Esophagus (tissue), 2 donors: ENCODE measurements at regions not wholly inside any gene's neighbourhood (a gene's known extent, or its start where the extent isn't known, plus 50 kb on each side); places are given as distances from the start of the nearest gene placed in this dataset.
"Not testable (repeated sequence)": the region's sequence is repeated elsewhere in the genome, so short reads cannot be mapped to it uniquely, and the experiment has no call there.

Experiments
- H3K27ac ChIP-seq, 2 donors: one replicate each; pipeline ENCODE4 v1.5.1; 2013; ENCODE audit warnings: low read depth in 2 of 2, mild to moderate bottlenecking in 2 of 2, inconsistent platforms in 1 of 2, low read length in 1 of 2, moderate library complexity in 1 of 2
- H3K27me3 ChIP-seq, 2 donors: one replicate each; pipeline ENCODE4 v1.6.1; 2013; ENCODE audit warnings: low read length in 2 of 2, control low read depth in 1 of 2, mild to moderate bottlenecking in 1 of 2; ENCODE audit not compliant: insufficient read depth in 2 of 2, control insufficient read depth in 1 of 2
- H3K36me3 ChIP-seq, 2 donors: one replicate each; pipeline ENCODE4 v1.6.1; 2013; ENCODE audit warnings: low read length in 1 of 2; ENCODE audit not compliant: control insufficient read depth in 2 of 2, insufficient read depth in 2 of 2
- H3K4me1 ChIP-seq, 2 donors: one replicate each; pipeline ENCODE4 v1.6.1; 2013; ENCODE audit warnings: low read length in 1 of 2; ENCODE audit not compliant: control insufficient read depth in 2 of 2, insufficient read depth in 2 of 2
- H3K4me3 ChIP-seq, 2 donors: one replicate each; pipeline ENCODE4 v1.5.1; 2013; ENCODE audit warnings: low read length in 2 of 2, mild to moderate bottlenecking in 2 of 2, low read depth in 1 of 2, moderate library complexity in 1 of 2
- H3K9me3 ChIP-seq, 2 donors: one replicate each; pipeline ENCODE4 v1.6.1; 2013; ENCODE audit warnings: mild to moderate bottlenecking in 2 of 2, low read depth in 1 of 2, low read length in 1 of 2, moderate library complexity in 1 of 2; ENCODE audit not compliant: control insufficient read depth in 2 of 2, insufficient read depth in 1 of 2
- WGBS, 2 donors: extraction: QIAGEN DNeasy Blood & Tissue Kit; methylation state at CpG; one replicate each; pipeline ENCODE4 v1.1.7; 2013; 5-methylcytosine and 5-hydroxymethylcytosine counted together
- donor health status: healthy with polysubstance abuse.
- donor health status: Bipolar disorder and iron deficiency.

DNA sequence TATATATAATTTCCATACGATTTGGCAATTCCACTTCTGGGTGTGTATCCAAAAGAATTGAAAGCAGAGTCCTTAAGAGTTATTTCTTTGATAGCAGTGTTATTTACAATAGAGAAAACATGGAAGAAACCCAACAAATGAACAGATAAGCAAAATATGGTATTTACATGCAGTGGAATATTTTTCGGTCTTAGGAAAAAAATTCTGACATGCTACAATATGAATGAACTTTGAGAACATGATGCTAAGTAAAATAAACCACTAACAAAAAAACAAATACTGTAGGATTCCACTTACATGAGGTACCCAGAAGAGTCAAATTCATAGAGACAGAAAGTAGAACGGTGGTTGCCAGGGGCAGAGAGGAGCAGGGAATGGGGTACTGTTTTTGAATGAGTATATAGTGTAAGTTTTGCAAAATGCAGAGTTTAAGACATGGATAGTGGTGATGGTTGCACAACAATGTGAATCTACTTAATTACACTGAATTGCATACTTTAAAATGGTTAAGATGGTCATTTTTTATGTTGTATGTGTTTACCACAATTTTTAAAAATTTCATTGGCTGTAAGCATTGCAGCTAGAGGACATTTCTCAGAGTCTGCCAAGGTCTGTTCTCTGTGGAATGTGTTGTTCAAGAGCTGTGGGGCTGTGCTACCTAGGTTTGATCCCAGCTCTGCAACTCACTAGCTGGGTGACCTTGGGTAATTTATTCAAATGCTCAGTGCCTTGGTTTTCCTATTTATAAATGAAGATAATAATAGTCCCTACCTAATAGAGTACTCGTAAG lies 122.1 kb downstream of the MEX3B start:
- Histone ChIP-seq H3K9me3 (peaks cover 0 to 3% of the 10 kb centered on the region in 2 donors), H3K27ac (no peak overlapping the region), H3K4me3 (no peak overlapping the region), H3K27me3 (no peaks in the 10 kb centered on the region), H3K4me1 (no peaks in the 10 kb centered on the region), H3K36me3 (no peaks in the 10 kb centered on the region)
- 69 to 70% methylated on average over 4 of the region's 4 CpGs for WGBS, 2 donors

DNA sequence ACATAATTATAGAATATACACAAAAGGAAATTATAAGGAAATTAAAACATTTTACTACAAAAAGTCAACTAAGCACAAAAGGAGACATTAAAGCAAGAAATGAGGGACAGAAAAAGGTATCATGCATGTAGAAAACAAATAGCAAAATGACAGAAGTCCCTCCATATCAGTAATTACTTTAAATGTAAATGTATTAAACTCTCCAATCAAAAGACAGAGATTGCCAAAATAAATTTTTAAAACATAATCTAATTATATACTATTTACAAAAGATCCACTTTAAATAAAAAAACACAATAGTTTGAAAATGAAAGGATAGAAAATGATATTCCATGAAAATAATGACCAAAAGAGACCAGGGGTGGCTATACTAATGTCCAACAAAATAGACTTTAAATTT lies 123.7 kb downstream of the MEX3B start:
- Histone ChIP-seq H3K4me3 (no peak overlapping the region), H3K9me3 (peaks cover 0 to 3% of the 10 kb centered on the region in 2 donors), H3K27ac (no peak overlapping the region)

DNA sequence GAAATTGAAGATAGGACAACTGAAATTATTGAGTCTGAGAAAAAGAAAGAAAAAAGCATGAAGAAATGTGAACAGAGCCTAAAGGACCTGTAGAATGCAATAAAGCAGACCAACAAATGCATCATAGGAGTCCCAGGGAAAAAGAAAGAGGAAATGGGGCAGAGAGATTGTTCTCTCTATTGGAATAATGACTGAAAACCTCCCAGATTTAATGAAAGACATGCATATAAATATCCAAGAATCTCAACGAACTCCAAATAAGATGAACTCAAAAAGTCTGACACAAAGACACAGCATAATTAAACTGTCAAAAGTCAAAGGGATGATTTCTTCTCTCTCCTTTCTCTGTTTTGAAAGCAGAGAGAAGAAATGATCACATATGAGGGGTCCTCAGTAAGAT lies 124.7 kb downstream of the MEX3B start:
- Histone ChIP-seq H3K9me3 (peaks cover 0 to 3% of the 10 kb centered on the region in 2 donors), H3K27ac (no peak overlapping the region), H3K4me3 (no peak overlapping the region), H3K27me3 (no peaks in the 10 kb centered on the region), H3K4me1 (no peaks in the 10 kb centered on the region), H3K36me3 (no peaks in the 10 kb centered on the region)
- WGBS, 2 donors, result 74 to 76% methylated on average over 1 of the region's 1 CpG

More for the DNA sequence above, 123.7 kb downstream of the MEX3B start:
- Histone ChIP-seq H3K4me1 (no peaks in the 10 kb centered on the region), H3K27me3 (no peaks in the 10 kb centered on the region), H3K36me3 (no peaks in the 10 kb centered on the region)

DNA sequence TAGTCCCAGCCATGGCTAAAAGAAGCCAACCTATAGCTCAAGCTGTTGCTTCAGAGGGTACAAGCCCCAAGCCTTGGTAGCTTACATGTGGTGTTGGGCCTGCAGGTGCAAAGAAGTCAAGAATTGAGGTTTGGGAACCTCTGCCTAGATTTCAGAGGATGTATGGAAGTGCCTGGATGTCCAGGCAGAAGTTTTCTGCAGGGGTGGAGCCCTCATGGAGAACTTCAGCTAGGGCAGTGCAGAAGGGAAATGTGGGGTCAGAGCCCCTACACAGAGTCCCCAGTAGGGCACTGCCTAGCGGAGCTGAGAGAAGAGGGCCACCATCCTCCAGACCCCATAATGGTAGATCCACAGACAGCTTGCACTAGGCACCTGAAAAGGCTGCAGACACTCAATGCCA lies 127.1 kb downstream of the MEX3B start:
- not testable (repeated sequence) for H3K27me3 ChIP-seq, H3K36me3 ChIP-seq, H3K4me1 ChIP-seq, H3K9me3 ChIP-seq, H3K4me3 ChIP-seq, H3K27ac ChIP-seq
- 100% methylated on average over 1 of the region's 1 CpG for WGBS, 2 donors

DNA sequence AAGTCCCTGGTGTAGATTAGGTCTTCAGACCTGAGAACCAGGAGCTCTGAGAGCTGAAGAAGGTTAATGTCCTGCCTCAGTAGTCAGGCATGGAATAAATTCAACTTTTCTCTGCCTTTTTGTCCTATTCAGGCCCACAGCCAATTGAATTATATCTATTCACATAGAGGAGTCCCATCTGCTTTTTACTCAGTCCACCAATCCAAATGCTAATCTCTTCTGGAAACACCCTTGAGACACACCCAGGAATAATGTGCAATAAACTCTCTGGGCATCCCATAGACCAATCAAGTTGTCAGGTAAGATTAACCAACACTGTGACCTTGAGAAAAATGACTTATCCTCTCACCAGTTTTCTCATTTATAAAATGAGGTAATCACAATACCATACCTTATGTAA lies 129.4 kb downstream of the MEX3B start:
- Histone ChIP-seq H3K36me3 (no peaks in the 10 kb centered on the region), H3K27ac (no peak overlapping the region), H3K4me3 (no peak overlapping the region), H3K9me3 (peaks cover 0 to 3% of the 10 kb centered on the region in 2 donors), H3K4me1 (no peaks in the 10 kb centered on the region), H3K27me3 (no peaks in the 10 kb centered on the region)

DNA sequence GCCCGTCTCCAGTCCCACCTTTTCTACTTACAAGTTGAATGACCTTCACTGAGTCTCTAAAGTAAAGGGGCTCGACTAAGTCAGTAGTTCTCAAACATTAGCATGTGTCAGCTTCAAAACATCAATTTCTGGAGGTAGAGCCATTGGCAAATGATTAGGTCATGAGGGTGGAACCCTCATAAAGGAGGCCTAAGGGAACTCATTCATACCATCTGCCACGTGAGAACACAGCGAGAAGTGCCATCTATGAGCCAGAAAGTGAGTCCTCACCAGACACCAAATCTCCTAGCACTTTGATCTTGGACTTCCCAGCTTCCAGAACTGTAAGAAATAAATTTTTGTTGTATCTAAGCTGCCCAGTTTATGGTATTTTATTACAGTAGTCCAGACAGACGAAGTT lies 129.8 kb downstream of the MEX3B start:
- Histone ChIP-seq H3K27me3 (no peaks in the 10 kb centered on the region), H3K27ac (no peak overlapping the region), H3K9me3 (peaks cover 0 to 3% of the 10 kb centered on the region in 2 donors), H3K4me1 (no peaks in the 10 kb centered on the region), H3K36me3 (no peaks in the 10 kb centered on the region), H3K4me3 (no peak overlapping the region)
- 74 to 81% methylated on average over 5 of the region's 5 CpGs for WGBS, 2 donors

DNA sequence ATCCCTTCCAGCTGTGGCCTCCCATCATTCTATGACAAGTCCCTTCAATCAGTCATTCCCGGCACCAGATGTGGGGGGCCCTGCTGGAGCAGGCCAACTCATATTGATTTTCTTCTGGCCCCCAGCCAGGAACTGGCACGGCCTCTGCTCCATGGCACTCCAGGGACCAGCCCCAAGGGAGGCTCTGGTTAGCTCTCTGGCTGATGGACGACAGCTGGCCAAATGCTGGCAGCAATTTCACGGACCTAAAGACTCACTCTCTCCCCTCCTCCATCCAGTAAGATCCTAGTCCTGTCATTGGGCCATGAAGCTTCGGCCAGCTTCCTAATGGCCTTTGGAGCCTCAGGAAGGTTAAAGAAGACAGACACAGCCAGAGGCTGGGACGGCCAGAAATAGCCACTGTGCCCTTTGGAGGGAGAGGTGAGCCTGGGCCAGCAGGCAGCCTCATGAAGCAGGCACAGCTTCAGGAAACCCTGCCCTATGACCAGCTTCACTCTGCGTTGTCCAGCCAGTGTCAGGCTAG lies 131.0 kb downstream of the MEX3B start:
- Histone ChIP-seq H3K27ac (no peak overlapping the region), H3K36me3 (no peaks in the 10 kb centered on the region), H3K4me1 (no peaks in the 10 kb centered on the region), H3K9me3 (no peaks in the 10 kb centered on the region), H3K4me3 (no peak overlapping the region), H3K27me3 (no peaks in the 10 kb centered on the region)
- 56 to 60% methylated on average over 7 of the region's 7 CpGs for WGBS, 2 donors

DNA sequence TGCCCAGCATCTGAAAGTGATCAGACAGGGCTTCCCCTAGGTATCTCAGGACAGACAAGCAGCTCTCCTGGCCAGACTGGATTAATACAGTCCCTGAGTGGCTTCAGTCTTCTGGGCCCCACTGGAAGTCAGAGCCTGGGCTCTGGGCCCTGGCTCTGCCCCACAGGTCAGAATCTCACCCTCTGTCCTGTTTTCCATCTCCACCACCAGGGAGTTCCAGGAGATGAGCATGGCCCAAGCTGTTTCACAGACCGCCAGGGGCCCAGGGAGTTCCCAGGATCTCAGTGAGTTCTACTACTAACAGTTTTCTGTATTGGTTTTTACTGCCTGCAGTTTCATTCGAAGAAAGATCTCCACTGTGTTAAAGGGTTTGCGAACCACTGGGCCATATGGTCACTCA lies 131.5 kb downstream of the MEX3B start:
- Histone ChIP-seq H3K27me3 (no peaks in the 10 kb centered on the region), H3K4me3 (no peak overlapping the region), H3K4me1 (no peaks in the 10 kb centered on the region), H3K36me3 (no peaks in the 10 kb centered on the region), H3K9me3 (no peaks in the 10 kb centered on the region), H3K27ac (no peak overlapping the region)
- WGBS, 2 donors, result 82 to 85% methylated on average over 3 of the region's 3 CpGs

DNA sequence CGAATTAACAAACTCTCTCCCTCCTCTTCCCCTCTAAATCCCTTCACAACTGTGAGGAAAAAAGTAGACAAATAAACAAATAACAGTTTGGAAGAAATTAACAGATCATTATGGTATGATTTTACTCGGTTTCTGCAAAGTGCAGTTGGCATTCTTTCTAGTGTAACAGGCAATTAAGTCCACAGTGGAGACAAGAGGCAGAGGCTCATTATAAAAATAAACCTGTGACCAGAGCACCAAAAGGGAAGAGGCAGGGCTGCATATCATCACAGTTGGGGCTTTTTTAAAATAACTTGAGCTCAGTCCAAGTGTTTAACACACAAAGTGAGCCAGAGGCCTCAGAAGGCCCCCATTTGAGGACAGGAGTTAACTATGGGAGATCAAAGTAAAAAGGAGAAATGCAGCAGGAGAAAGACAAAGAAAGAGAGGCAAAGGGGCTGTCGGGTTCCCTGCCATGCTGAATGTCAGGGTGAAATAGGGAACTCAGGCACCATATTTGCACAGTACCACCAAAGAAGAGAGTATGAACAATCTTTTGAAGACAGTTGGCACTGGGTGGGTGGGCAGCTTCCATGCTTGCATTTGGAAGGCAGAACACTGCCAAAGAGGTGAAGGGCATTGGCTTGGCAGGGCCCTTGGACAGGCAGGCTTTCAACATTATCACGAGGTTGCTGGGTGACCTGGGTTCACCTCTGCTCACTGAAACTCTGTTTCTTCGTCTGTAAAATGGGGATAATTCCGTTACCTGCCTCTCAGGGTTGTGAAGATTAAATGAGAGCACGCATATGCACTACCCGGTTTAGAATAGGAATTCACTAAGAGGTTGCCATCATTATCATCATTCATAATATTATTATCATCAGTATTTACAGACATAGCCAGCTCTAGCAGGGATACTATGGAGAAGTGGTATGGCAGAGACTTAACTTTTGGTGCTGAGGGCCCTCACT lies 134.5 kb downstream of the MEX3B start:
- H3K27ac ChIP-seq, result no peak overlapping the region
- no peaks in the 10 kb centered on the region for H3K36me3 ChIP-seq
- H3K27me3 ChIP-seq, result no peaks in the 10 kb centered on the region
- no peak overlapping the region for H3K4me3 ChIP-seq
- H3K9me3 ChIP-seq, result no peaks in the 10 kb centered on the region
- WGBS, 2 donors, result 66 to 70% methylated on average over 8 of the region's 8 CpGs
- no peaks in the 10 kb centered on the region for H3K4me1 ChIP-seq
